ENCODE measurements at regions not wholly inside any gene's neighbourhood (a gene's known extent, or its start where the extent isn't known, plus 50 kb on each side); places are given as distances from the start of the nearest gene placed in this dataset.

GRCh38 chr4:23660865-23661264 lies 229.0 kb downstream of the PPARGC1A start:
- no peak overlapping the region for H3K27ac ChIP-seq (ENCODE audit: low read depth in 2 of 2, low read length in 2 of 2)
- H3K9ac ChIP-seq (ENCODE audit: low read length in 3 of 3): no peak overlapping the region
- peaks cover 0 to under 1% (median 0%) of the 10 kb centered on the region in 3 donors for H3K9me3 ChIP-seq (ENCODE audit: control insufficient read depth in 2 of 3, insufficient read depth in 1 of 3, low read length in 3 of 3)
- intact Hi-C loops (cut with DNase I): no loop called here
- DNase-seq: no peak
- TF ChIP-seq, protein P1, sequence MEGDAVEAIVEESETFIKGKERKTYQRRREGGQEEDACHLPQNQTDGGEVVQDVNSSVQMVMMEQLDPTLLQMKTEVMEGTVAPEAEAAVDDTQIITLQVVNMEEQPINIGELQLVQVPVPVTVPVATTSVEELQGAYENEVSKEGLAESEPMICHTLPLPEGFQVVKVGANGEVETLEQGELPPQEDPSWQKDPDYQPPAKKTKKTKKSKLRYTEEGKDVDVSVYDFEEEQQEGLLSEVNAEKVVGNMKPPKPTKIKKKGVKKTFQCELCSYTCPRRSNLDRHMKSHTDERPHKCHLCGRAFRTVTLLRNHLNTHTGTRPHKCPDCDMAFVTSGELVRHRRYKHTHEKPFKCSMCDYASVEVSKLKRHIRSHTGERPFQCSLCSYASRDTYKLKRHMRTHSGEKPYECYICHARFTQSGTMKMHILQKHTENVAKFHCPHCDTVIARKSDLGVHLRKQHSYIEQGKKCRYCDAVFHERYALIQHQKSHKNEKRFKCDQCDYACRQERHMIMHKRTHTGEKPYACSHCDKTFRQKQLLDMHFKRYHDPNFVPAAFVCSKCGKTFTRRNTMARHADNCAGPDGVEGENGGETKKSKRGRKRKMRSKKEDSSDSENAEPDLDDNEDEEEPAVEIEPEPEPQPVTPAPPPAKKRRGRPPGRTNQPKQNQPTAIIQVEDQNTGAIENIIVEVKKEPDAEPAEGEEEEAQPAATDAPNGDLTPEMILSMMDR (IDR thresholded peaks at IDR 0.05; ENCODE audit: borderline replicate concordance, extremely low read depth, insufficient read depth): no peak
- H3K4me3 ChIP-seq (ENCODE audit: low read length in 3 of 3): no peak overlapping the region
- no peaks in the 10 kb centered on the region for H3K27me3 ChIP-seq (ENCODE audit: control insufficient read depth, insufficient read depth, low read length)
- H3K4me1 ChIP-seq (ENCODE audit: control insufficient read depth in 2 of 3, insufficient read depth in 2 of 3, low read depth in 1 of 3, low read length in 3 of 3): no peaks in the 10 kb centered on the region
- no peak for FAIRE-seq
- H3K36me3 ChIP-seq (ENCODE audit: control insufficient read depth in 2 of 3, insufficient read depth in 3 of 3, low read length in 3 of 3): no peaks in the 10 kb centered on the region

DNA sequence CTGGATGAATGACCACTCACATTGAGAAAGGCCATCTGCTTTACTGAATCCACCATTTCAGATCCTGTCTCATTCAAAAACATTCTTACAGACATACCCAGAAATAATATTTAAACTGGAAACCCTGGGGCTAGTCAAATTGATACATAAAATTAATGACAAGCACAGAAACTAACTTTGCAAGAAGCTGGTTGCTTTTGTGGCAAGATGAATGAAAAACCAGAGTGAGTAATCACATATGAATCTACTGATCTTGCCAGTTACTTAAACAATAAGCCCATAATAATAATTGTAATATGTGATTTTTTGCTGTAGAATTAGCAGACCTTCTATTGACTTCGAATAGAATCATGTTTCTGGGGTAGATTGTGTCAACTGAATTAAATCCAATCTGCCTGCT lies 235.1 kb downstream of the PPARGC1A start:
- no peak overlapping the region for H3K27ac ChIP-seq (ENCODE audit: low read depth in 2 of 2, low read length in 2 of 2)
- DNase-seq (no peak), FAIRE-seq (no peak)
- intact Hi-C loops (cut with DNase I): no loop called here
- TF ChIP-seq, protein P1 (IDR thresholded peaks at IDR 0.05; ENCODE audit: borderline replicate concordance, extremely low read depth, insufficient read depth): no peak
- H3K4me1 ChIP-seq (ENCODE audit: control insufficient read depth in 2 of 3, insufficient read depth in 2 of 3, low read depth in 1 of 3, low read length in 3 of 3): no peaks in the 10 kb centered on the region
- no peaks in the 10 kb centered on the region for H3K27me3 ChIP-seq (ENCODE audit: control insufficient read depth, insufficient read depth, low read length)
- no peak overlapping the region for H3K4me3 ChIP-seq (ENCODE audit: low read length in 3 of 3)
- peaks cover 0 to 2% (median 0%) of the 10 kb centered on the region in 3 donors for H3K9me3 ChIP-seq (ENCODE audit: control insufficient read depth in 2 of 3, insufficient read depth in 1 of 3, low read length in 3 of 3)
- no peak overlapping the region for H3K9ac ChIP-seq (ENCODE audit: low read length in 3 of 3)
- H3K36me3 ChIP-seq (ENCODE audit: control insufficient read depth in 2 of 3, insufficient read depth in 3 of 3, low read length in 3 of 3): no peaks in the 10 kb centered on the region

DNA sequence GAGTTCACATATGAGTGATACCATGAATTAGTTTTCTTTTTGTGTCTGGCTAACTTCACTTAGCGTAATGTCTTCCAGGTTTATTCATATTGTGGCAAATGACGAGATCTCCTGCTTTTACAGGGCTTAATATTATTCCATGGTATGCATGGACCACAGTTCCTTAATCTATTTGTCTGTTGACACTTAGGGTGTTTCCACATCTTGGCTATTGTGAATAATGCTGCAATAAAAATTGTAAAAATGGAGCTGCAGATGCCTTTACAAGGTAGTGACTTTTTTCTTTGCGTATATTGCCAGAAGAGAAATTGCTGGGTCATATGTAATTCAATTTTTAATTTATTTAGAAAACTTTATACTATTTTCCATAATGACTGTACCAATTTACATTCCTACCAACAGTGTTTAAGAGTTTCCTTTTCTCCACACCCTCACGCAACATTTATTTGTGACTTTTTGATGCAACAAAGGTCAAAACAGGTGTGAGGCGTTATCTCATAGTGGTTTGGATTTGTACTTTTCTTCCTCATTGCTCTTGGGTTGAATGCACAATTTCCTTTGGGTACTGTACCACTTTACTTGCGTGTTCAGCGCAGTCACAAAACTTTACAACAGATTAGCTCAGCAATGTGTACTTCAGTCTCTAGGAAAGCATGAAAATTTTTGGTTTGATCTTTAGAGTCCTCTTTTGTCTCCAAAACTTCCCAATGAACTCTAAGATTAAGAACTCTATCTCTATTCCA lies 240.8 kb downstream of the PPARGC1A start:
- no peaks in the 10 kb centered on the region for H3K36me3 ChIP-seq (ENCODE audit: control insufficient read depth in 2 of 3, insufficient read depth in 3 of 3, low read length in 3 of 3)
- no peak for FAIRE-seq
- no peaks in the 10 kb centered on the region for H3K4me1 ChIP-seq (ENCODE audit: control insufficient read depth in 2 of 3, insufficient read depth in 2 of 3, low read depth in 1 of 3, low read length in 3 of 3)
- no peak for DNase-seq
- intact Hi-C loops (cut with DNase I): no loop called here
- H3K9ac ChIP-seq (ENCODE audit: low read length in 3 of 3): no peak overlapping the region
- no peak overlapping the region for H3K27ac ChIP-seq (ENCODE audit: low read depth in 2 of 2, low read length in 2 of 2)
- no peaks in the 10 kb centered on the region for H3K27me3 ChIP-seq (ENCODE audit: control insufficient read depth, insufficient read depth, low read length)
- TF ChIP-seq, protein P1 (IDR thresholded peaks at IDR 0.05; ENCODE audit: borderline replicate concordance, extremely low read depth, insufficient read depth): no peak
- H3K4me3 ChIP-seq (ENCODE audit: low read length in 3 of 3): no peak overlapping the region
- H3K9me3 ChIP-seq (ENCODE audit: control insufficient read depth in 2 of 3, insufficient read depth in 1 of 3, low read length in 3 of 3): no peaks in the 10 kb centered on the region
